HEK293 (cell line): ENCODE measurements at regions not wholly inside any gene's neighbourhood (a gene's known extent, or its start where the extent isn't known, plus 50 kb on each side); places are given as distances from the start of the nearest gene placed in this dataset.

Source experiments
- CTCF ChIA-PET: fragments of 350-600 bp; formaldehyde crosslinking; extraction: SDS; loops from one replicate; lab custom pipeline; 2021; ENCODE audit warnings: antibody characterized with exemption; lab: Yijun Ruan, JAX
- POLR2A ChIA-PET: fragments of 300-600 bp; formaldehyde crosslinking; extraction: SDS; loops from one replicate; lab custom pipeline; 2020; ENCODE audit warnings: antibody characterized with exemption, inconsistent platforms; lab: Yijun Ruan, JAX
- H3K27ac ChIP-seq: fragments of 200-500 bp; sonication (Bioruptor generic); 2 replicates; pipeline ENCODE4 v1.5.1; 2014; ENCODE audit warnings: low read depth, low read length, control low read depth, inconsistent platforms; ENCODE audit errors: extremely low read depth
- H3K36me3 ChIP-seq, 2 experiments: fragments of 200-500 bp in 1 of 2; sonication (Bioruptor generic) in 1 of 2; 1 replicate in 1 of 2; 2 replicates in 1 of 2; pipeline ENCODE4 v1.5.1; 2014 to 2017; ENCODE audit warnings: inconsistent platforms in 2 of 2, low read length in 2 of 2; ENCODE audit not compliant: control insufficient read depth in 2 of 2, insufficient read depth in 1 of 2
- H3K4me1 ChIP-seq: fragments of 200-500 bp; sonication (Bioruptor generic); 2 replicates; pipeline ENCODE4 v1.5.1; 2014; ENCODE audit warnings: mild to moderate bottlenecking, low read length, inconsistent platforms; ENCODE audit not compliant: control insufficient read depth, insufficient read depth
- H3K4me3 ChIP-seq: 2 replicates; pipeline ENCODE4 v1.5.1; 2011; ENCODE audit warnings: low read depth, mild to moderate bottlenecking, control low read depth, low read length, moderate library complexity
- H3K9me3 ChIP-seq: fragments of 200-500 bp; sonication (Bioruptor generic); 2 replicates; pipeline ENCODE4 v1.5.1; 2014; ENCODE audit warnings: low read depth, low read length, inconsistent platforms; ENCODE audit not compliant: control insufficient read depth, insufficient read depth
- GLIS1 ChIP-seq: fragments of 450-650 bp; formaldehyde crosslinking; IDR thresholded peaks from 2 replicates; pipeline ENCODE4 v1.5.1; 2016; ENCODE audit warnings: missing biosample characterization, missing genetic modification characterization
- HOXC10 ChIP-seq: sonication (generic); formaldehyde crosslinking; IDR thresholded peaks from 2 replicates; pipeline ENCODE4 v1.8.1; 2023; ENCODE audit warnings: mild to moderate bottlenecking, missing genetic modification reagents
- IKZF3 ChIP-seq: fragments of 450-650 bp; IDR thresholded peaks from 2 replicates; pipeline ENCODE4 v1.5.0; 2018; ENCODE audit warnings: missing biosample characterization, mild to moderate bottlenecking, missing genetic modification characterization, moderate library complexity
- KLF7 ChIP-seq: fragments of 450-650 bp; formaldehyde crosslinking; IDR thresholded peaks from 2 replicates; pipeline ENCODE4 v1.5.1; 2016; ENCODE audit warnings: missing biosample characterization, missing genetic modification characterization, borderline replicate concordance
- OVOL3 ChIP-seq: fragments of 450-650 bp; formaldehyde crosslinking; IDR thresholded peaks from 2 replicates; pipeline ENCODE4 v1.5.1; 2016; ENCODE audit warnings: missing biosample characterization, missing genetic modification characterization
- PBX3 ChIP-seq: sonication (generic); formaldehyde crosslinking; IDR thresholded peaks from 2 replicates; pipeline ENCODE4 v1.8.1; 2022; ENCODE audit warnings: mild to moderate bottlenecking, moderate library complexity, missing genetic modification reagents
- ZBTB7A ChIP-seq: fragments of 450-650 bp; formaldehyde crosslinking; IDR thresholded peaks from 2 replicates; pipeline ENCODE4 v1.5.1; 2016; ENCODE audit warnings: low read depth, missing biosample characterization, missing genetic modification characterization
- ZIC2 ChIP-seq: fragments of 450-650 bp; formaldehyde crosslinking; IDR thresholded peaks from 2 replicates; pipeline ENCODE4 v1.5.1; 2016; ENCODE audit warnings: missing biosample characterization, missing genetic modification characterization
- ZNF10 ChIP-seq: fragments of 450-650 bp; formaldehyde crosslinking; IDR thresholded peaks from 2 replicates; pipeline ENCODE4 v1.5.1; 2017; ENCODE audit warnings: missing biosample characterization, missing genetic modification characterization
- ZNF114 ChIP-seq: fragments of 450-650 bp; formaldehyde crosslinking; IDR thresholded peaks from 2 replicates; pipeline ENCODE4 v1.5.0; 2017; ENCODE audit warnings: missing biosample characterization, missing genetic modification characterization
- ZNF155 ChIP-seq: fragments of 450-650 bp; formaldehyde crosslinking; IDR thresholded peaks from 2 replicates; pipeline ENCODE4 v1.5.1; 2016; ENCODE audit warnings: missing biosample characterization, missing genetic modification characterization
- ZNF24 ChIP-seq: fragments of 450-650 bp; formaldehyde crosslinking; IDR thresholded peaks from 2 replicates; pipeline ENCODE4 v1.5.1; 2016; ENCODE audit warnings: missing biosample characterization, missing genetic modification characterization
- ZNF324 ChIP-seq: fragments of 450-650 bp; formaldehyde crosslinking; IDR thresholded peaks from 2 replicates; pipeline ENCODE4 v1.5.1; 2016; ENCODE audit warnings: missing biosample characterization, missing genetic modification characterization
- ZNF501 ChIP-seq: fragments of 450-650 bp; formaldehyde crosslinking; IDR thresholded peaks from 2 replicates; pipeline ENCODE4 v1.5.1; 2016; ENCODE audit warnings: missing biosample characterization, missing genetic modification characterization
- ZNF624 ChIP-seq: fragments of 450-650 bp; formaldehyde crosslinking; IDR thresholded peaks from 2 replicates; pipeline ENCODE4 v1.5.1; 2017; ENCODE audit warnings: missing biosample characterization, missing genetic modification characterization
- ZNF664 ChIP-seq: fragments of 450-650 bp; formaldehyde crosslinking; IDR thresholded peaks from 2 replicates; pipeline ENCODE4 v1.5.1; 2016; ENCODE audit warnings: missing biosample characterization, missing genetic modification characterization
- ZNF677 ChIP-seq: fragments of 450-650 bp; IDR thresholded peaks from 2 replicates; pipeline ENCODE4 v1.5.0; 2018; ENCODE audit warnings: missing biosample characterization, mild to moderate bottlenecking, missing genetic modification characterization, moderate library complexity
- ZNF768 ChIP-seq: fragments of 450-650 bp; formaldehyde crosslinking; IDR thresholded peaks from 2 replicates; pipeline ENCODE4 v1.5.1; 2018; ENCODE audit warnings: missing biosample characterization, mild to moderate bottlenecking, missing genetic modification characterization
- ZSCAN16 ChIP-seq: fragments of 450-650 bp; formaldehyde crosslinking; IDR thresholded peaks from 2 replicates; pipeline ENCODE4 v1.5.1; 2016; ENCODE audit warnings: missing biosample characterization, missing genetic modification characterization
- ZSCAN23 ChIP-seq: fragments of 450-650 bp; formaldehyde crosslinking; IDR thresholded peaks from 2 replicates; pipeline ENCODE4 v1.5.1; 2016; ENCODE audit warnings: missing biosample characterization, missing genetic modification characterization
- TF ChIP-seq, protein P1 (sequence below): IDR thresholded peaks from 2 replicates; pipeline ENCODE4 v1.6.1; 2011; ENCODE audit warnings: mild to moderate bottlenecking, low read depth, low read length, borderline replicate concordance
- TF ChIP-seq, protein P2 (sequence below): fragments of 450-650 bp; formaldehyde crosslinking; IDR thresholded peaks from 2 replicates; pipeline ENCODE4 v1.5.1; 2016; ENCODE audit warnings: missing biosample characterization, missing genetic modification characterization
- TF ChIP-seq, protein P3 (sequence below): fragments of 450-650 bp; formaldehyde crosslinking; IDR thresholded peaks from 2 replicates; pipeline ENCODE4 v1.5.1; 2016; ENCODE audit warnings: missing biosample characterization, missing genetic modification characterization

DNA sequence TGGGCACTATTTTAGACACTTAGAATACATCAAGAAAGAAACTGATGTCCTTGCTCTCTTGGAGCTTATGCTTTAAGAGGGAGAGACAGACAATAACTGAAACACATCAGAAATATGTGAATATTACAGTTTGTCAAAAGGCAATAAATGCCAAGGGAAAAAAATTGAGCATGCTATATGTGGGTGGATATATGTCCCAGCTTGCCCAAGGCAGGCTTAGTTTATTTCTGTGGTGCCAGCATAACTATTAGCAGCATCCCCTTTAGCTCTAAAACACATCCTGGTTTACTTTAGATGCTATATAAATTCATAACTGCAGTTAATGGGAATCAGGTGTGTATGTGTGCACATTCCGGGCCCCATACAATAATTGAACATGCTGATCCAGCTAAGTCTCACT is 191.2 kb upstream of the PDZRN3 start (continued):
- TF ChIP-seq, protein P1, sequence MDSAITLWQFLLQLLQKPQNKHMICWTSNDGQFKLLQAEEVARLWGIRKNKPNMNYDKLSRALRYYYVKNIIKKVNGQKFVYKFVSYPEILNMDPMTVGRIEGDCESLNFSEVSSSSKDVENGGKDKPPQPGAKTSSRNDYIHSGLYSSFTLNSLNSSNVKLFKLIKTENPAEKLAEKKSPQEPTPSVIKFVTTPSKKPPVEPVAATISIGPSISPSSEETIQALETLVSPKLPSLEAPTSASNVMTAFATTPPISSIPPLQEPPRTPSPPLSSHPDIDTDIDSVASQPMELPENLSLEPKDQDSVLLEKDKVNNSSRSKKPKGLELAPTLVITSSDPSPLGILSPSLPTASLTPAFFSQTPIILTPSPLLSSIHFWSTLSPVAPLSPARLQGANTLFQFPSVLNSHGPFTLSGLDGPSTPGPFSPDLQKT: no peak
- TF ChIP-seq ZNF24 (tag by site-specific recombination) (no peak), ZSCAN23 (no peak)

GRCh38 chr3:73813692-73814292 is 189.1 kb upstream of the PDZRN3 start:
- Histone ChIP-seq H3K4me3 (no peak overlapping the region), H3K36me3 (no peaks in the 10 kb centered on the region), H3K4me1 (no peaks in the 10 kb centered on the region), H3K27ac (no peak overlapping the region), H3K9me3 (no peaks in the 10 kb centered on the region)
- no peak for TF ChIP-seq HOXC10 (CRISPR knock-in tag)
- no peak for TF ChIP-seq ZNF324 (tag by site-specific recombination)
- TF ChIP-seq ZNF664: no peak
- TF ChIP-seq KLF7: no peak
- no peak for TF ChIP-seq ZNF501
- TF ChIP-seq ZSCAN16 (tag by site-specific recombination): no peak
- no peak for TF ChIP-seq OVOL3
- TF ChIP-seq IKZF3 (tag by site-specific recombination): no peak
- TF ChIP-seq ZNF114 (tag by site-specific recombination): no peak
- no peak for TF ChIP-seq GLIS1
- TF ChIP-seq, protein P2, sequence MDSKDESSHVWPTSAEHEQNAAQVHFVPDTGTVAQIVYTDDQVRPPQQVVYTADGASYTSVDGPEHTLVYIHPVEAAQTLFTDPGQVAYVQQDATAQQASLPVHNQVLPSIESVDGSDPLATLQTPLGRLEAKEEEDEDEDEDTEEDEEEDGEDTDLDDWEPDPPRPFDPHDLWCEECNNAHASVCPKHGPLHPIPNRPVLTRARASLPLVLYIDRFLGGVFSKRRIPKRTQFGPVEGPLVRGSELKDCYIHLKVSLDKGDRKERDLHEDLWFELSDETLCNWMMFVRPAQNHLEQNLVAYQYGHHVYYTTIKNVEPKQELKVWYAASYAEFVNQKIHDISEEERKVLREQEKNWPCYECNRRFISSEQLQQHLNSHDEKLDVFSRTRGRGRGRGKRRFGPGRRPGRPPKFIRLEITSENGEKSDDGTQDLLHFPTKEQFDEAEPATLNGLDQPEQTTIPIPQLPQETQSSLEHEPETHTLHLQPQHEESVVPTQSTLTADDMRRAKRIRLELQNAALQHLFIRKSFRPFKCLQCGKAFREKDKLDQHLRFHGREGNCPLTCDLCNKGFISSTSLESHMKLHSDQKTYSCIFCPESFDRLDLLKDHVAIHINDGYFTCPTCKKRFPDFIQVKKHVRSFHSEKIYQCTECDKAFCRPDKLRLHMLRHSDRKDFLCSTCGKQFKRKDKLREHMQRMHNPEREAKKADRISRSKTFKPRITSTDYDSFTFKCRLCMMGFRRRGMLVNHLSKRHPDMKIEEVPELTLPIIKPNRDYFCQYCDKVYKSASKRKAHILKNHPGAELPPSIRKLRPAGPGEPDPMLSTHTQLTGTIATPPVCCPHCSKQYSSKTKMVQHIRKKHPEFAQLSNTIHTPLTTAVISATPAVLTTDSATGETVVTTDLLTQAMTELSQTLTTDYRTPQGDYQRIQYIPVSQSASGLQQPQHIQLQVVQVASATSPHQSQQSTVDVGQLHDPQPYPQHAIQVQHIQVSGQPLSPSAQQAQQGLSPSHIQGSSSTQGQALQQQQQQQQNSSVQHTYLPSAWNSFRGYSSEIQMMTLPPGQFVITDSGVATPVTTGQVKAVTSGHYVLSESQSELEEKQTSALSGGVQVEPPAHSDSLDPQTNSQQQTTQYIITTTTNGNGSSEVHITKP (tag by site-specific recombination): no peak
- no peak for TF ChIP-seq ZNF10 (tag by site-specific recombination)
- no peak for TF ChIP-seq ZNF624 (tag by site-specific recombination)
- no peak for TF ChIP-seq ZIC2 (tag by site-specific recombination)
- no peak for TF ChIP-seq ZNF155 (tag by site-specific recombination)
- TF ChIP-seq ZNF677: no peak
- no peak for TF ChIP-seq ZBTB7A
- TF ChIP-seq, protein P3, sequence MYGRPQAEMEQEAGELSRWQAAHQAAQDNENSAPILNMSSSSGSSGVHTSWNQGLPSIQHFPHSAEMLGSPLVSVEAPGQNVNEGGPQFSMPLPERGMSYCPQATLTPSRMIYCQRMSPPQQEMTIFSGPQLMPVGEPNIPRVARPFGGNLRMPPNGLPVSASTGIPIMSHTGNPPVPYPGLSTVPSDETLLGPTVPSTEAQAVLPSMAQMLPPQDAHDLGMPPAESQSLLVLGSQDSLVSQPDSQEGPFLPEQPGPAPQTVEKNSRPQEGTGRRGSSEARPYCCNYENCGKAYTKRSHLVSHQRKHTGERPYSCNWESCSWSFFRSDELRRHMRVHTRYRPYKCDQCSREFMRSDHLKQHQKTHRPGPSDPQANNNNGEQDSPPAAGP: no peak
- no peak for TF ChIP-seq PBX3 (CRISPR knock-in tag)
- TF ChIP-seq ZNF768 (tag by site-specific recombination): no peak
- CTCF ChIA-PET: no interaction called here
- POLR2A ChIA-PET: no interaction called here
